ENCODE measurements at regions not wholly inside any gene's neighbourhood (a gene's known extent, or its start where the extent isn't known, plus 50 kb on each side); places are given as distances from the start of the nearest gene placed in this dataset.
"Not testable (repeated sequence)": the region's sequence is repeated elsewhere in the genome, so short reads cannot be mapped to it uniquely, and the experiment has no call there.

GRCh38 chr10:78420946-78421735 is 387.5 kb downstream of the RPS24 start:
- DNase-seq = no peak

GRCh38 chr10:78424050-78424449 is 390.4 kb downstream of the RPS24 start:
- not testable (repeated sequence) for DNase-seq

GRCh38 chr10:78424723-78425122 is 391.1 kb downstream of the RPS24 start:
- DNase-seq = no peak

GRCh38 chr10:78426181-78426580 is 392.5 kb downstream of the RPS24 start:
- no peak for DNase-seq

GRCh38 chr10:78427497-78428031 is 393.9 kb downstream of the RPS24 start:
- DNase-seq = no peak

GRCh38 chr10:78428579-78428978 is 394.9 kb downstream of the RPS24 start:
- DNase-seq = no peak

- DNase-seq = no peak
Measured at GRCh38 chr10:78429984-78430383, 396.3 kb downstream of the RPS24 start.

- DNase-seq = no peak
Measured at GRCh38 chr10:78432583-78432982, 398.9 kb downstream of the RPS24 start.

GRCh38 chr10:78433076-78433595 is 399.5 kb downstream of the RPS24 start:
- no peak for DNase-seq

GRCh38 chr10:78433766-78434535 is 400.3 kb downstream of the RPS24 start:
- DNase-seq = no peak

GRCh38 chr10:78434886-78435285 is 401.2 kb downstream of the RPS24 start:
- DNase-seq = no peak

GRCh38 chr10:78435484-78436221 is 402.0 kb downstream of the RPS24 start:
- DNase-seq = no peak

GRCh38 chr10:78436222-78436573 is 402.5 kb downstream of the RPS24 start:
- DNase-seq = no peak

GRCh38 chr10:78436706-78437406 is 403.2 kb downstream of the RPS24 start:
- no peak for DNase-seq

GRCh38 chr10:78437407-78437768 is 403.7 kb downstream of the RPS24 start:
- DNase-seq = no peak

GRCh38 chr10:78437998-78438906 is 404.6 kb downstream of the RPS24 start:
- no peak for DNase-seq

GRCh38 chr10:78438907-78439809 is 405.5 kb downstream of the RPS24 start:
- no peak for DNase-seq

GRCh38 chr10:78441010-78441409 is 407.3 kb downstream of the RPS24 start:
- no peak for DNase-seq

GRCh38 chr10:78441694-78442093 is 408.0 kb downstream of the RPS24 start:
- no peak for DNase-seq

- DNase-seq = no peak
Measured at GRCh38 chr10:78442836-78443550, 409.3 kb downstream of the RPS24 start.

Data from activated naive CD4-positive, alpha-beta T cell treated with anti-CD3 and anti-CD28 coated beads, Interleukin-2, amount 50 U/mL, for 16 hours (primary cell).